ENCODE measurements at regions not wholly inside any gene's neighbourhood (a gene's known extent, or its start where the extent isn't known, plus 50 kb on each side); places are given as distances from the start of the nearest gene placed in this dataset.

GRCh38 chr6:144744720-144745119 is 459.6 kb downstream of the UTRN start:
- peaks cover 21% of the 10 kb centered on the region for H3K36me3 ChIP-seq
- intact Hi-C loops (cut with DNase I): no loop called here
- no peaks in the 10 kb centered on the region for H3K9me3 ChIP-seq
- no peak overlapping the region for H3K27ac ChIP-seq
- no peaks in the 10 kb centered on the region for H3K4me1 ChIP-seq
- ATAC-seq (peak in 1 of 2 donors; percentile 60), DNase-seq (no peak)
- H3K4me3 ChIP-seq: no peak overlapping the region
- no peaks in the 10 kb centered on the region for H3K27me3 ChIP-seq (ENCODE audit: low read depth)
- TF ChIP-seq CTCF (IDR thresholded peaks at IDR 0.05): no peak

- intact Hi-C loops (cut with DNase I): no loop called here
- no peak for ATAC-seq
- no peak overlapping the region for H3K27ac ChIP-seq
These were observed 460.3 kb downstream of the UTRN start for GRCh38 chr6:144745439-144745838.

DNA sequence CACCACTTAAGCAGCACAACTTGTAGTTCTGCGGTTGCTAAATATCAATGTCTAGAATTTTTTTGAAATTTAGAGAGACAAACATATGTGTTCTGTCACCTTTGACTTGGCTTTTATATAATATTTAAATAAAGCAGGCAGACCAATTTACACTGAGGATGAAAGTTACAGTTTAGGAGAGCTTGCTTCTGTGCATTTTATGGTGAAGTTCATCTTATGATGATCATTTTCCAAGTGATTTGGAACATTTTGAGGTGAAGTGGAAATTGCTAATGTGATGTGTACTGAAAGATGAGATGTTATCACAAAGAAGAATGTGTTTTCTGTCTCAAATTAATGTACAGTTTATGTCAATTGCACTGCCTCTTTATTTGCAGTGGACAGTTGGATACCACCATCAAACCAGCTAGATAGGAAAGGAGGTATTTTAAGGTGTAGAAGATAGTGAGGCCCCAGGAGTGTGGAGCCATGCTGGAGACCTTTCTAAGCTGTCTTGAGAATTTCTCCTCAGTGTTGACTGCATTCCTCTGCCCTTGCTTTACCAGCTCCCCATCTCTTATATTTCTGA is 461.9 kb downstream of the UTRN start:
- no peaks in the 10 kb centered on the region for H3K9me3 ChIP-seq
- H3K4me3 ChIP-seq: no peak overlapping the region
- intact Hi-C loops (cut with DNase I): no loop called here
- no peak for TF ChIP-seq CTCF (IDR thresholded peaks at IDR 0.05)
- H3K27ac ChIP-seq: no peak overlapping the region
- H3K4me1 ChIP-seq: no peaks in the 10 kb centered on the region
- peaks cover 34% of the 10 kb centered on the region for H3K36me3 ChIP-seq
- H3K27me3 ChIP-seq (ENCODE audit: low read depth): no peaks in the 10 kb centered on the region
- ATAC-seq (no peak), DNase-seq (no peak)

More at GRCh38 chr6:144745439-144745838, 460.3 kb downstream of the UTRN start:
- peaks cover 19% of the 10 kb centered on the region for H3K36me3 ChIP-seq
- no peaks in the 10 kb centered on the region for H3K9me3 ChIP-seq
- no peak for DNase-seq
- H3K4me1 ChIP-seq: no peaks in the 10 kb centered on the region
- no peak overlapping the region for H3K4me3 ChIP-seq
- TF ChIP-seq CTCF (IDR thresholded peaks at IDR 0.05): no peak
- no peaks in the 10 kb centered on the region for H3K27me3 ChIP-seq (ENCODE audit: low read depth)

- Histone ChIP-seq H3K36me3 (peaks cover 50% of the 10 kb centered on the region), H3K27me3 (ENCODE audit: low read depth) (no peaks in the 10 kb centered on the region), H3K9me3 (no peaks in the 10 kb centered on the region), H3K27ac (no peak overlapping the region), H3K4me3 (no peak overlapping the region), H3K4me1 (no peaks in the 10 kb centered on the region)
- intact Hi-C loops (cut with DNase I): no loop called here
- TF ChIP-seq CTCF (IDR thresholded peaks at IDR 0.05): no peak
- ATAC-seq (no peak), DNase-seq (no peak)
These were observed 464.1 kb downstream of the UTRN start for GRCh38 chr6:144749263-144749662.

- TF ChIP-seq CTCF (IDR thresholded peaks at IDR 0.05): no peak
- Histone ChIP-seq H3K36me3 (peaks cover 64% of the 10 kb centered on the region), H3K9me3 (no peaks in the 10 kb centered on the region), H3K27me3 (ENCODE audit: low read depth) (no peaks in the 10 kb centered on the region), H3K27ac (no peak overlapping the region), H3K4me3 (no peak overlapping the region), H3K4me1 (no peaks in the 10 kb centered on the region)
- DNase-seq (no peak), ATAC-seq (no peak)
- intact Hi-C loops (cut with DNase I): no loop called here
These were observed 468.0 kb downstream of the UTRN start for GRCh38 chr6:144753023-144753705.
